Panc1 (cell line): ENCODE measurements at regions not wholly inside any gene's neighbourhood (a gene's known extent, or its start where the extent isn't known, plus 50 kb on each side); places are given as distances from the start of the nearest gene placed in this dataset.

Experiments
- ATAC-seq: fragments of 200-7000 bp; cut with Tn5 transposase; 2 replicates; pipeline ENCODE4 v1.9.1; 2020; ENCODE audit warnings: mild to moderate bottlenecking, moderate library complexity
- BruUV-seq: library from RNA; stranded (reverse); fragments of 400-500 nt; replicated peaks from 2 replicates; lab custom pipeline; 2021; lab: Mats Ljungman, UMichigan
- CTCF ChIA-PET: fragments of 300-600 bp; sonication (Branson Sonifier 250); formaldehyde crosslinking; loops from one replicate; lab custom pipeline; 2022; ENCODE audit warnings: antibody characterized with exemption; lab: Charles Lee
- POLR2A ChIA-PET: fragments of 300-600 bp; sonication (Branson Sonifier 250); formaldehyde crosslinking; loops from one replicate; lab custom pipeline; 2022; ENCODE audit warnings: antibody characterized with exemption; lab: Charles Lee
- DNase-seq: peaks from one replicate; pipeline ENCODE4 v3.0.0-alpha.2; 2010; ENCODE audit warnings: low read depth, low spot score
- H3K27ac ChIP-seq: 2 replicates; pipeline ENCODE4 v1.5.1; 2011; ENCODE audit warnings: mild to moderate bottlenecking, low read length, inconsistent platforms
- H3K27me3 ChIP-seq: fragments of 200-500 bp; sonication (Bioruptor generic); 2 replicates; pipeline ENCODE4 v1.6.0; 2014; ENCODE audit warnings: low read length, inconsistent platforms; ENCODE audit not compliant: control insufficient read depth, insufficient read depth
- H3K36me3 ChIP-seq: fragments of 200-500 bp; sonication (Bioruptor generic); 2 replicates; pipeline ENCODE4 v1.5.1; 2014; ENCODE audit warnings: inconsistent platforms, mild to moderate bottlenecking, low read length, moderate library complexity; ENCODE audit not compliant: control insufficient read depth, insufficient read depth
- H3K4me1 ChIP-seq: 2 replicates; pipeline ENCODE4 v1.5.1; 2011; ENCODE audit warnings: inconsistent platforms, mild to moderate bottlenecking, low read length, moderate library complexity; ENCODE audit not compliant: control insufficient read depth, insufficient read depth
- H3K4me3 ChIP-seq, 2 experiments: 2 replicates each; pipeline ENCODE4 v1.5.1; 2011 to 2012; ENCODE audit warnings: low read depth in 2 of 2, low read length in 2 of 2, mild to moderate bottlenecking in 2 of 2, inconsistent platforms in 1 of 2, moderate library complexity in 1 of 2
- H3K9me3 ChIP-seq: fragments of 200-500 bp; sonication (Bioruptor generic); 2 replicates; pipeline ENCODE4 v1.5.1; 2014; ENCODE audit warnings: low read depth, mild to moderate bottlenecking, inconsistent platforms, low read length, moderate library complexity; ENCODE audit not compliant: control insufficient read depth, insufficient read depth
- CTCF ChIP-seq: fragments of 450-650 bp; IDR thresholded peaks from 2 replicates; pipeline ENCODE4 v1.5.1; 2017; ENCODE audit warnings: mild to moderate bottlenecking
- POLR2AphosphoS5 ChIP-seq: IDR thresholded peaks from 2 replicates; pipeline ENCODE4 v1.6.1; 2012; ENCODE audit warnings: mild to moderate bottlenecking, low read depth, low read length, moderate library complexity
- REST ChIP-seq, 2 experiments: IDR thresholded peaks; 2 replicates each; pipeline ENCODE4 v1.6.1; 2011 to 2012; ENCODE audit warnings: low read depth in 2 of 2, control low read depth in 1 of 2, low read length in 1 of 2, mild to moderate bottlenecking in 1 of 2, moderate library complexity in 1 of 2; ENCODE audit not compliant: insufficient read depth in 1 of 2
- SIN3A ChIP-seq: IDR thresholded peaks from 2 replicates; pipeline ENCODE4 v1.6.1; 2012; ENCODE audit warnings: low read depth, mild to moderate bottlenecking, low read length, moderate library complexity, borderline replicate concordance; ENCODE audit not compliant: insufficient read depth
- TCF7L2 ChIP-seq: IDR thresholded peaks from 2 replicates; pipeline ENCODE4 v1.6.1; 2011; ENCODE audit warnings: mild to moderate bottlenecking, low read depth, low read length, inconsistent platforms
- in situ Hi-C: cut with HindIII; loops from 2 replicates; pipeline ENCODE4 v1.10.0; 2016; ENCODE audit warnings: low sequenced_read_pairs, low pct_unique_long_range_greater_than_20kb
- intact Hi-C: fragments of 100-400 bp; cut with micrococcal nuclease; formaldehyde crosslinking; loops from one replicate; pipeline ENCODE4 v1.10.0; 2022; ENCODE audit not compliant: unreplicated experiment

DNA sequence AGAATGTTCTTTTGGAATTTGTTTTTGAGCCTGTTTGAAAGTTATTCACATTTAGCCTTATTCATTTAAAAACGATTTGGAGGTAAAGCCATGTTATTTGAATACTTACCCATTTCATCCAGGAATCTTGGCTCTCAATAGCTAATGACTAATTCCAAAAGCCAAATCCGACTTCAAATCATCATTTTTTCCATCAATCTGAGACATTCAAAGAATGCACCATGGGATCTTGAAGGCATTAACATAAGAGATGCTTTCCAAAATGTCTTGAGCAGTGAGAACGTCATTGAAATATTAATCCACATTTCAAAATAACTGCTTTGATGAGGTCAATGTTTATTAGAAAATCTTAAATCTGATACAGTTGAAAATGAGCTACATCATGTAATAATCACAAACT is 617.0 kb upstream of the RORB start:
- Histone ChIP-seq H3K27ac (no peak overlapping the region), H3K36me3 (no peaks in the 10 kb centered on the region), H3K4me3 (no peak overlapping the region), H3K9me3 (no peaks in the 10 kb centered on the region), H3K27me3 (no peaks in the 10 kb centered on the region), H3K4me1 (no peaks in the 10 kb centered on the region)
- POLR2A ChIA-PET: no interaction called here
- in situ Hi-C loops: no loop called here
- BruUV-seq: no TSS peak
- CTCF ChIA-PET: no interaction called here
- DNase-seq (no peak), ATAC-seq (no peak)
- intact Hi-C loops: no loop called here
- no peak for TF ChIP-seq TCF7L2
- TF ChIP-seq SIN3A: no peak
- TF ChIP-seq CTCF: no peak
- no peak for TF ChIP-seq REST (IDR thresholded peaks at IDR 0.05; ENCODE audit: insufficient read depth in 1 of 2, low read depth in 2 of 2, low read length in 1 of 2)
- no peak for TF ChIP-seq POLR2AphosphoS5

DNA sequence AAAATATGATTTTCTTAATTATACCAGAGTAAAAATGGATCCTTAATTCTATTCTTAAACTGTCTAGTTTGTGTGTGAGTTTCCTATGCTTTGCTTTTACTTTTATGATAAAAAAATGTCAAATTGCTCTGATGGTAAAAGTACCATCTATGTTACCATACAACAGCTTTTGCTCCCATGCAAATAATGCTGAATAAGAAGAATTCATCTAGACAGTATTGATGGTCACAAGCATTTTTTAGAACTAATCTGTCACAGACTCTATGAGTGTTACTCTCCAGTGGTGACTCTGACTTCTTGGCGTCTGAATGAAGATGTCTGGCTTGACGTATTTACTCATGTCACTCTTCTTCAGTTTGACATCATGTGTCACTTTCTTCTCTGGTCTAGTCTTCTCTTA is 608.1 kb upstream of the RORB start:
- ATAC-seq (no peak), DNase-seq (no peak)
- no peaks in the 10 kb centered on the region for H3K4me1 ChIP-seq
- ChIA-PET POLR2A (no interaction called here), CTCF (no interaction called here)
- no TSS peak for BruUV-seq
- intact Hi-C loops: no loop called here
- no peak overlapping the region for H3K27ac ChIP-seq
- H3K4me3 ChIP-seq: no peak overlapping the region
- H3K9me3 ChIP-seq: no peaks in the 10 kb centered on the region
- in situ Hi-C loops: no loop called here
- TF ChIP-seq TCF7L2 (no peak), POLR2AphosphoS5 (no peak), REST (IDR thresholded peaks at IDR 0.05; ENCODE audit: insufficient read depth in 1 of 2, low read depth in 2 of 2, low read length in 1 of 2) (no peak), SIN3A (no peak), CTCF (no peak)
- H3K36me3 ChIP-seq: no peaks in the 10 kb centered on the region
- H3K27me3 ChIP-seq: no peaks in the 10 kb centered on the region
